NCI-H128 (cell line): ENCODE measurements at regions not wholly inside any gene's neighbourhood (a gene's known extent, or its start where the extent isn't known, plus 50 kb on each side); places are given as distances from the start of the nearest gene placed in this dataset.

Experiments used
- DNase-seq: peaks from one replicate; lab custom pipeline; 2025; ENCODE audit not compliant: unreplicated experiment; lab: John Stamatoyannopoulos, UW

- DNase-seq: no peak
Observed at GRCh38 chr13:34431827-34432581, 510.1 kb upstream of the NBEA start.

- no peak for DNase-seq
Observed at GRCh38 chr13:34435338-34435737, 506.7 kb upstream of the NBEA start.

- no peak for DNase-seq
Observed at GRCh38 chr13:34437873-34438272, 504.2 kb upstream of the NBEA start.

GRCh38 chr13:34452831-34453230, 489.2 kb upstream of the NBEA start:
- no peak for DNase-seq

GRCh38 chr13:34458756-34459715, 483.0 kb upstream of the NBEA start:
- DNase-seq: peak; percentile 39

- DNase-seq: no peak
Observed at GRCh38 chr13:34459856-34460255, 482.2 kb upstream of the NBEA start.

GRCh38 chr13:34462843-34463242, 479.2 kb upstream of the NBEA start:
- no peak for DNase-seq

GRCh38 chr13:34464011-34464410, 478.1 kb upstream of the NBEA start:
- DNase-seq: no peak

GRCh38 chr13:34465423-34465922, 476.6 kb upstream of the NBEA start:
- no peak for DNase-seq

GRCh38 chr13:34466301-34466700, 475.8 kb upstream of the NBEA start:
- no peak for DNase-seq

- DNase-seq: no peak
Observed at GRCh38 chr13:34467450-34468083, 474.5 kb upstream of the NBEA start.

- DNase-seq: no peak
Observed at GRCh38 chr13:34469196-34469986, 472.7 kb upstream of the NBEA start.

GRCh38 chr13:34474187-34474868, 467.7 kb upstream of the NBEA start:
- no peak for DNase-seq

GRCh38 chr13:34478376-34478775, 463.7 kb upstream of the NBEA start:
- no peak for DNase-seq

- DNase-seq: no peak
Observed at GRCh38 chr13:34502011-34502410, 440.1 kb upstream of the NBEA start.

- no peak for DNase-seq
Observed at GRCh38 chr13:34502621-34503020, 439.4 kb upstream of the NBEA start.

- DNase-seq: no peak
Observed at GRCh38 chr13:34506796-34507195, 435.3 kb upstream of the NBEA start.

GRCh38 chr13:34507630-34508029, 434.4 kb upstream of the NBEA start:
- no peak for DNase-seq

GRCh38 chr13:34512817-34513216, 429.3 kb upstream of the NBEA start:
- DNase-seq: no peak

GRCh38 chr13:34513526-34513925, 428.5 kb upstream of the NBEA start:
- no peak for DNase-seq
